ENCODE measurements at regions not wholly inside any gene's neighbourhood (a gene's known extent, or its start where the extent isn't known, plus 50 kb on each side); places are given as distances from the start of the nearest gene placed in this dataset.

GRCh38 chr4:141338238-141338637, 117.5 kb downstream of the ZNF330 start:
- TF ChIP-seq POLR2AphosphoS5 (IDR thresholded peaks at IDR 0.05), result no peak
- no peak for TF ChIP-seq POLR2A (IDR thresholded peaks at IDR 0.05)
- no peak for TF ChIP-seq CTCF (IDR thresholded peaks at IDR 0.05)
